ENCODE measurements at regions not wholly inside any gene's neighbourhood (a gene's known extent, or its start where the extent isn't known, plus 50 kb on each side); places are given as distances from the start of the nearest gene placed in this dataset.

- TF ChIP-seq, protein P1, sequence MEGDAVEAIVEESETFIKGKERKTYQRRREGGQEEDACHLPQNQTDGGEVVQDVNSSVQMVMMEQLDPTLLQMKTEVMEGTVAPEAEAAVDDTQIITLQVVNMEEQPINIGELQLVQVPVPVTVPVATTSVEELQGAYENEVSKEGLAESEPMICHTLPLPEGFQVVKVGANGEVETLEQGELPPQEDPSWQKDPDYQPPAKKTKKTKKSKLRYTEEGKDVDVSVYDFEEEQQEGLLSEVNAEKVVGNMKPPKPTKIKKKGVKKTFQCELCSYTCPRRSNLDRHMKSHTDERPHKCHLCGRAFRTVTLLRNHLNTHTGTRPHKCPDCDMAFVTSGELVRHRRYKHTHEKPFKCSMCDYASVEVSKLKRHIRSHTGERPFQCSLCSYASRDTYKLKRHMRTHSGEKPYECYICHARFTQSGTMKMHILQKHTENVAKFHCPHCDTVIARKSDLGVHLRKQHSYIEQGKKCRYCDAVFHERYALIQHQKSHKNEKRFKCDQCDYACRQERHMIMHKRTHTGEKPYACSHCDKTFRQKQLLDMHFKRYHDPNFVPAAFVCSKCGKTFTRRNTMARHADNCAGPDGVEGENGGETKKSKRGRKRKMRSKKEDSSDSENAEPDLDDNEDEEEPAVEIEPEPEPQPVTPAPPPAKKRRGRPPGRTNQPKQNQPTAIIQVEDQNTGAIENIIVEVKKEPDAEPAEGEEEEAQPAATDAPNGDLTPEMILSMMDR (IDR thresholded peaks at IDR 0.05), result no peak
- no peak for TF ChIP-seq POLR2A (IDR thresholded peaks at IDR 0.05)
Measured at GRCh38 chr3:181630853-181631252, 80.9 kb upstream of the SOX2 start.

Measured in adrenal gland (tissue), 5 donors.